Activated T-helper 2 cell treated with anti-CD3 and anti-CD28 coated beads, Interferon-gamma antibody, Interleukin-2, Interleukin-4, amounts not matched to agents 10 μg/mL and 5 μg/mL and 100 μg/mL, durations not matched to agents 14 hours and 24 hours and 36 hours (primary cell): ENCODE measurements at regions not wholly inside any gene's neighbourhood (a gene's known extent, or its start where the extent isn't known, plus 50 kb on each side); places are given as distances from the start of the nearest gene placed in this dataset.

ENCODE experiments used
- DNase-seq: peaks from one replicate; pipeline ENCODE4 v3.0.0; 2021; ENCODE audit warnings: low spot score
- H3K27ac Mint-ChIP-seq: one replicate; pipeline ENCODE4 v1.8.0; 2021; ENCODE audit warnings: mixed read lengths
- H3K27me3 Mint-ChIP-seq: one replicate; pipeline ENCODE4 v1.8.0; 2021; ENCODE audit warnings: low read depth, mixed read lengths
- H3K36me3 Mint-ChIP-seq: one replicate; pipeline ENCODE4 v1.8.0; 2021; ENCODE audit warnings: low read depth, mixed read lengths
- H3K4me1 Mint-ChIP-seq: one replicate; pipeline ENCODE4 v1.8.0; 2021; ENCODE audit warnings: low read depth, mixed read lengths
- H3K4me3 Mint-ChIP-seq: one replicate; pipeline ENCODE4 v1.8.0; 2021; ENCODE audit warnings: low read depth, mild to moderate bottlenecking, moderate library complexity, mixed read lengths
- H3K9me3 Mint-ChIP-seq: one replicate; pipeline ENCODE4 v1.8.0; 2021; ENCODE audit warnings: mixed read lengths
- intact Hi-C: fragments of 100-400 bp; cut with micrococcal nuclease; formaldehyde crosslinking; loops from one replicate; pipeline ENCODE4 v1.15.1; 2023

GRCh38 chr2:43107679-43108078, 118.7 kb downstream of the ZFP36L2 start:
- no peak overlapping the region for H3K27ac Mint-ChIP-seq
- intact Hi-C loops: no loop called here
- no peak for DNase-seq

GRCh38 chr2:43106559-43107527, 119.6 kb downstream of the ZFP36L2 start:
- Mint-ChIP-seq H3K27ac (no peak overlapping the region), H3K4me3 (no peak overlapping the region)

More at GRCh38 chr2:43107679-43108078, 118.7 kb downstream of the ZFP36L2 start:
- no peaks in the 10 kb centered on the region for H3K27me3 Mint-ChIP-seq
- peaks cover 11% of the 10 kb centered on the region for H3K36me3 Mint-ChIP-seq
- H3K4me1 Mint-ChIP-seq: no peaks in the 10 kb centered on the region
- no peak overlapping the region for H3K4me3 Mint-ChIP-seq
- H3K9me3 Mint-ChIP-seq: peaks cover 4% of the 10 kb centered on the region

DNA sequence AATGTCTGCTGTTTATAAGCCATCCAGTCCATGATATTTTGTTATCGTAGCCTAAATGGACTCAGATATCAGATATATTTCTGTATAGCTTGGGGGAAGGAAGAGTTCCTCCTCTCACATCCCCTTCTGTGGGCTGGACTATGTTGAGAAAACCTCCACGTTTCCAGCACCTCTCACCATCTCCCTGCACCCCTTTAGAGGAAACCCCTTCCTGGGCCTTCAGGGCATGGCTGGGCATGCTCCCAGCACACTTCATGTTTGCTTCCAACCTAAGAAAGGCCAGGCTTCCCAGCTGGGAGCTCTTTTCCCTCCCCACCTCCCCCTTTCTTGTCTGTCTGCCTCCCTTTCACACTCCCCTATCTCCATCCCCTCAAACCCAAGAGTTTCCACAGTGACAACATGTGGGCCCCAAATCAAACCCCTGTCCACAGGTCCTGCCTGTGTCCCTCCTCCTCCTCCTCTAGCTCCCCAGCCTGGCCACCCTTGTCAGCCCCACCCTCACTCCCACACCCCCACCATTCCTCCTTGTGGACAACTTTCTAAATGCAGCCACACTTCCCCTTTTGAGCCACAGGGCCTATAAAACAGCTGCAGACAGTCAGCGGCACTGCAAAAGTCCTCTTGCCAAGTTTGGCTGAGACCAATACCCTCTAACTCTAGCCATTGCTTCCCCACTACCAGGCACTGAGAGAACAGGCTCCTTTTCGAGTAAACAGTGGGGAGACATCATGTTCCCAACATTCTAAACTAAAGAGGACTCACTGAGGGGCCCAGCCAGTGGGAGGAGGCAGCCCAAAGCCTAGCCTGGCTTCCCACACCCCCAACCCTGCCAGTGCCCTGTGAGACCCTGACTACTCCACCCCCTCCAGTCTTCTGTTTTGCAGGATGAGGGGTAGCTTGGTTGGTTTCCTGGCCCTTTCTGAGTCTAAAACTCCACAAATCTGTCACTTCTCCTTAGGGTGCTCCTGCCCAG, 120.5 kb downstream of the ZFP36L2 start:
- Mint-ChIP-seq H3K36me3 (peaks cover 11% of the 10 kb centered on the region), H3K4me1 (no peaks in the 10 kb centered on the region), H3K9me3 (peaks cover 4% of the 10 kb centered on the region), H3K27ac (no peak overlapping the region), H3K4me3 (no peak overlapping the region), H3K27me3 (no peaks in the 10 kb centered on the region)
- DNase-seq: no peak
- intact Hi-C loops: no loop called here

More at GRCh38 chr2:43106559-43107527, 119.6 kb downstream of the ZFP36L2 start:
- DNase-seq: no peak
- peaks cover 4% of the 10 kb centered on the region for H3K9me3 Mint-ChIP-seq
- H3K4me1 Mint-ChIP-seq: no peaks in the 10 kb centered on the region
- peaks cover 11% of the 10 kb centered on the region for H3K36me3 Mint-ChIP-seq
- H3K27me3 Mint-ChIP-seq: no peaks in the 10 kb centered on the region
- intact Hi-C loops: no loop called here

GRCh38 chr2:43104763-43105162, 121.6 kb downstream of the ZFP36L2 start:
- Mint-ChIP-seq H3K27ac (no peak overlapping the region), H3K27me3 (peaks cover 2% of the 10 kb centered on the region), H3K9me3 (peaks cover 4% of the 10 kb centered on the region), H3K36me3 (peaks cover 15% of the 10 kb centered on the region), H3K4me1 (no peaks in the 10 kb centered on the region), H3K4me3 (no peak overlapping the region)
- DNase-seq: no peak
- intact Hi-C loops: no loop called here

GRCh38 chr2:43104106-43104505, 122.3 kb downstream of the ZFP36L2 start:
- no peak overlapping the region for H3K27ac Mint-ChIP-seq
- H3K4me3 Mint-ChIP-seq: no peak overlapping the region
- intact Hi-C loops: no loop called here
- H3K27me3 Mint-ChIP-seq: peaks cover 4% of the 10 kb centered on the region
- DNase-seq: no peak
- H3K9me3 Mint-ChIP-seq: peaks cover 4% of the 10 kb centered on the region
- H3K4me1 Mint-ChIP-seq: no peaks in the 10 kb centered on the region
- peaks cover 16% of the 10 kb centered on the region for H3K36me3 Mint-ChIP-seq

DNA sequence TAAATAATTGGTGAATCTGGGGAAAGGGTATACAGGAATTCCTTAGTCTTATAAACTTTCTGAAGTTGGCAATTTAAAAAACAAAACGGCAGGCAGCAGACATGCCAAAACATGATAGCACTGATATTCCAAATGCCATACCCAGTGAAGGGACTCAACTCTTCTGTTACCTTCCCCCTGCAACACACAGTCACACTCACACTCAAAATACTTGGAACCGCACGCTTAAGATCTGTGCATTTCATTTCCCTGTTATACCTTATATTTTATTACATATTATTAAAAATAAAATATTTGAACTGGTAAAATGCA, 123.4 kb downstream of the ZFP36L2 start:
- Mint-ChIP-seq H3K4me3 (no peak overlapping the region), H3K36me3 (peaks cover 21% of the 10 kb centered on the region), H3K9me3 (peaks cover 4% of the 10 kb centered on the region), H3K27ac (no peak overlapping the region), H3K27me3 (peaks cover 4% of the 10 kb centered on the region), H3K4me1 (no peaks in the 10 kb centered on the region)
- DNase-seq: no peak
- intact Hi-C loops: no loop called here

GRCh38 chr2:43102366-43103092, 123.9 kb downstream of the ZFP36L2 start:
- H3K9me3 Mint-ChIP-seq: peaks cover 4% of the 10 kb centered on the region
- H3K36me3 Mint-ChIP-seq: peaks cover 26% of the 10 kb centered on the region
- H3K27ac Mint-ChIP-seq: no peak overlapping the region
- no peak for DNase-seq
- intact Hi-C loops: no loop called here
- H3K27me3 Mint-ChIP-seq: peaks cover 4% of the 10 kb centered on the region
- H3K4me1 Mint-ChIP-seq: no peaks in the 10 kb centered on the region
- H3K4me3 Mint-ChIP-seq: no peak overlapping the region

DNA sequence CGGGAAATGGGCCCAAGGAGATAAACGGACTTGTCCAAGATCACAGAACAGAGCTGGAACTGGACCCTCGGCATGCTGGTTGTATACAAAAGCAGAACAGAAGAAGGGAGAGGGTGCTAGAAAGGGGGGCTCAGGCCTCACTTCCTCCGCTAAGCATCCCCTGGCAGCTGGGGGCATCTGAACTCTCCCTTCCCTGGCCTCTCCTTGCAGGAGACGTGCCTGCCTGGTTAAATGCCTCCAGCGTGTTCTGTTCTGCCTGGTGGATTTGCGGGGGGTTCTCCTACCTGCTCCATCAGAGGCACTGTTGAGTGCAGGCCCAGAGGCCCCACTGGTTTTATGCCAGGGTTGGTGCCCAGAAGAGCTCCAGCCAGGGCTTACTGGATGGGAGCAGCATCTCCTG, 124.7 kb downstream of the ZFP36L2 start:
- peaks cover 4% of the 10 kb centered on the region for H3K27me3 Mint-ChIP-seq
- H3K4me1 Mint-ChIP-seq: no peaks in the 10 kb centered on the region
- no peak overlapping the region for H3K4me3 Mint-ChIP-seq
- intact Hi-C loops: no loop called here
- H3K36me3 Mint-ChIP-seq: peaks cover 28% of the 10 kb centered on the region
- H3K9me3 Mint-ChIP-seq: peaks cover 4% of the 10 kb centered on the region
- H3K27ac Mint-ChIP-seq: no peak overlapping the region
- DNase-seq: no peak

GRCh38 chr2:43100883-43101662, 125.3 kb downstream of the ZFP36L2 start:
- no peak for DNase-seq

DNA sequence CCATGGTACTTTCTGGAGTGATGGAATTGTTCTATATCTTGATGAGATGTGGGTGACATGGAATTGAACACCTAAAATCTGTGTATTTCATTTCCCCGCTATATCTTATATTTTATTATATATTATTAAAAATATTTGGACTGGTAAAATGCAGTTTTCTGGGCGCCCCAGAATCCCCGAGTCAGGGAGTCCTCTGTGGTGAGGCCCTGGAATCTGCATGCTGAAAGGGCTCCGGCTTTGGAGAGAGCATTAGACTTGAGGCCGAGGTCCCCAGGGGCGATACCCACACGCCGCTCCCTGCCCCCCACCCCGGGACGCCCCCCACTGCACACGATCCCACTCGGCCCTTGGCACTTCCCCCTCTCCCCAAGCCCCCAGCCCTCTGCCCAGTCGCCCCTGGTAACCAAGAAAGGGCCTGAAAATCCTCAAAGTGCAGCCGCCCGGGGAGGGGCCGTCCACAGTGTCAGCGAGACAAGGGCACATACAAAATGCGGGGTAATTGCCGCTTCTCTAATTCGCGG, 126.0 kb downstream of the ZFP36L2 start:
- H3K36me3 Mint-ChIP-seq: peaks cover 31% of the 10 kb centered on the region
- no peak overlapping the region for H3K27ac Mint-ChIP-seq
- H3K27me3 Mint-ChIP-seq: peaks cover 4% of the 10 kb centered on the region
- no peak overlapping the region for H3K4me3 Mint-ChIP-seq
- H3K4me1 Mint-ChIP-seq: no peaks in the 10 kb centered on the region
- intact Hi-C loops: no loop called here
- DNase-seq: no peak
- H3K9me3 Mint-ChIP-seq: peaks cover 10% of the 10 kb centered on the region

More at GRCh38 chr2:43100883-43101662, 125.3 kb downstream of the ZFP36L2 start:
- peaks cover 4% of the 10 kb centered on the region for H3K27me3 Mint-ChIP-seq
- intact Hi-C loops: no loop called here
- H3K36me3 Mint-ChIP-seq: peaks cover 30% of the 10 kb centered on the region
- H3K4me3 Mint-ChIP-seq: no peak overlapping the region
- no peak overlapping the region for H3K27ac Mint-ChIP-seq
- H3K4me1 Mint-ChIP-seq: no peaks in the 10 kb centered on the region
- H3K9me3 Mint-ChIP-seq: peaks cover 9% of the 10 kb centered on the region

DNA sequence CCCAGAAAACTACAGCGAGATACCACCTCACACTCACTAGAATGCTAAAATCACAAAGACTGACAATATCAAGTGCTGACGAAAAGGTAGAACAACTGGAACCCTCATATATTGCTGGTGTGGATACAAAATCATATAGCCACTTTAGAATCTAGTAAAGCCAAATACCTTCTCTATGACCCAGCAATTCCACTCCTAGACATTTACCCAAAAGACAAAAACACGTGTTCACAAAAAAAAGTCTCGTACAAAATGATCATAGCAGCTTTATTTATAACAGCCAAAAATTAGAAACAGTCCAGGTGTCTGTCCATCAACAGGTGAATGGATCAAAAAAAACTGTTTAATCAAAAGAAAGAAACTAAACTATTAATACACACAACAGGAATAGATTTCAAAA, 126.6 kb downstream of the ZFP36L2 start:
- Mint-ChIP-seq H3K36me3 (peaks cover 31% of the 10 kb centered on the region), H3K27ac (no peak overlapping the region), H3K4me3 (no peak overlapping the region), H3K9me3 (peaks cover 10% of the 10 kb centered on the region), H3K4me1 (no peaks in the 10 kb centered on the region), H3K27me3 (peaks cover 4% of the 10 kb centered on the region)
- no peak for DNase-seq
- intact Hi-C loops: no loop called here
